ENCODE measurements at regions not wholly inside any gene's neighbourhood (a gene's known extent, or its start where the extent isn't known, plus 50 kb on each side); places are given as distances from the start of the nearest gene placed in this dataset.

- Histone ChIP-seq H3K27ac (no peak overlapping the region), H3K4me3 (no peak overlapping the region), H3K36me3 (replicated peaks in 1 of 2) (no peaks in the 10 kb centered on the region), H3K4me1 (replicated peaks in 1 of 2) (no peaks in the 10 kb centered on the region), H3K9me3 (replicated peaks in 1 of 3) (no peaks in the 10 kb centered on the region), H3K27me3 (no peaks in the 10 kb centered on the region)
- 86 to 95% (median 86%) methylated on average over 2 of the region's 2 CpGs for WGBS, 4 donors
- intact Hi-C loops (cut with DNase I) = no loop called here
- TF ChIP-seq, protein P1, sequence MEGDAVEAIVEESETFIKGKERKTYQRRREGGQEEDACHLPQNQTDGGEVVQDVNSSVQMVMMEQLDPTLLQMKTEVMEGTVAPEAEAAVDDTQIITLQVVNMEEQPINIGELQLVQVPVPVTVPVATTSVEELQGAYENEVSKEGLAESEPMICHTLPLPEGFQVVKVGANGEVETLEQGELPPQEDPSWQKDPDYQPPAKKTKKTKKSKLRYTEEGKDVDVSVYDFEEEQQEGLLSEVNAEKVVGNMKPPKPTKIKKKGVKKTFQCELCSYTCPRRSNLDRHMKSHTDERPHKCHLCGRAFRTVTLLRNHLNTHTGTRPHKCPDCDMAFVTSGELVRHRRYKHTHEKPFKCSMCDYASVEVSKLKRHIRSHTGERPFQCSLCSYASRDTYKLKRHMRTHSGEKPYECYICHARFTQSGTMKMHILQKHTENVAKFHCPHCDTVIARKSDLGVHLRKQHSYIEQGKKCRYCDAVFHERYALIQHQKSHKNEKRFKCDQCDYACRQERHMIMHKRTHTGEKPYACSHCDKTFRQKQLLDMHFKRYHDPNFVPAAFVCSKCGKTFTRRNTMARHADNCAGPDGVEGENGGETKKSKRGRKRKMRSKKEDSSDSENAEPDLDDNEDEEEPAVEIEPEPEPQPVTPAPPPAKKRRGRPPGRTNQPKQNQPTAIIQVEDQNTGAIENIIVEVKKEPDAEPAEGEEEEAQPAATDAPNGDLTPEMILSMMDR (IDR thresholded peaks at IDR 0.05) = no peak
- no peak for TF ChIP-seq POLR2A (IDR thresholded peaks at IDR 0.05)
- DNase-seq = no peak
These were observed 168.3 kb upstream of the STXBP5 start for GRCh38 chr6:147035886-147036285.

DNA sequence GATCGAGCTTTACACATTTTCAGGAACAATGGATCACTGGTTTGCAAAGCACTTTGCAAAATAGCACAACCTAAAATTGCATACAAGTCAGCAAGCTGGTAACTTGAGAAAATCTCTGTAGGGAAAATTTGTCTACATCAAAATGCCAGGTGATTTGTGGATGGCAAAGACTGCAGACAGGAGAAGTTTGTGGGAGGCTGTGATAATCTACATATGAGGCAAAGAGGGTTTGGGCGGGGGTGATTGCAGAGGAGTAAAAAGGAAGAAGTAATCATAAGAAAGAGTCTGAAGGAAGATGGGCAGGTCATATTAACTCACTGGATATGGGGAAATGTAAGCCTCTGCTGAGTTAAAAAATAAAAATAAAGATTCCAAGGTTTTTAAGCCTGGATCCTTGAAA is 166.3 kb upstream of the STXBP5 start:
- Histone ChIP-seq H3K27me3 (no peaks in the 10 kb centered on the region), H3K4me3 (no peak overlapping the region), H3K9me3 (replicated peaks in 1 of 3) (no peaks in the 10 kb centered on the region), H3K4me1 (replicated peaks in 1 of 2) (no peaks in the 10 kb centered on the region), H3K36me3 (replicated peaks in 1 of 2) (no peaks in the 10 kb centered on the region), H3K27ac (no peak overlapping the region)
- TF ChIP-seq, protein P1 (IDR thresholded peaks at IDR 0.05) = no peak
- TF ChIP-seq POLR2A (IDR thresholded peaks at IDR 0.05) = no peak
- intact Hi-C loops (cut with DNase I) = no loop called here
- DNase-seq = no peak
- 80 to 88% (median 83%) methylated on average over 2 of the region's 2 CpGs for WGBS, 4 donors

- no peaks in the 10 kb centered on the region for H3K27me3 ChIP-seq
- no peak overlapping the region for H3K27ac ChIP-seq
- no peaks in the 10 kb centered on the region for H3K9me3 ChIP-seq (replicated peaks in 1 of 3)
- TF ChIP-seq, protein P1 (IDR thresholded peaks at IDR 0.05) = no peak
- TF ChIP-seq POLR2A (IDR thresholded peaks at IDR 0.05) = no peak
- intact Hi-C loops (cut with DNase I) = no loop called here
- WGBS, 4 donors = 79 to 92% (median 87%) methylated on average over 2 of the region's 2 CpGs
- DNase-seq = no peak
- no peaks in the 10 kb centered on the region for H3K36me3 ChIP-seq (replicated peaks in 1 of 2)
- no peaks in the 10 kb centered on the region for H3K4me1 ChIP-seq (replicated peaks in 1 of 2)
- H3K4me3 ChIP-seq = no peak overlapping the region
These were observed 163.9 kb upstream of the STXBP5 start for GRCh38 chr6:147040121-147040910.

DNA sequence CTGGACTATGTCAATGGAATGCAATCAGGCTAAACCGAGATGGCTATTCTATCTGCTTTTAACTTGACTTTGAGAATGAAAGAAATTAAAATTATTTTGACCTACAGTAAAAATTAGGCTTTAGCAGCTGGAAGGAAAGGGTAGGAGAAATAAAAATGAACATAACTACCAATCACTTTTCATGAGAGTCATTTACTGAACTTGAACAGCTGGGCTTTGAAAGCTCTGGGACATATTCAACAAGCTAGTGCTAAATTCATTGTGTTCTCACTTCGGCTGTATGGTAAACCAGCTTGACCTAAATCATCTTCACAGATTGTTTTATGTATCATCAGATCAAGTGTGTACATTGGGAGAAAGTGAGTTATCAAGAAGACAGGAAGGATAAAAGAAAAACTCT is 161.5 kb upstream of the STXBP5 start:
- Histone ChIP-seq H3K9me3 (replicated peaks in 1 of 3) (no peaks in the 10 kb centered on the region), H3K27me3 (no peaks in the 10 kb centered on the region), H3K36me3 (replicated peaks in 1 of 2) (no peaks in the 10 kb centered on the region), H3K27ac (no peak overlapping the region), H3K4me3 (no peak overlapping the region), H3K4me1 (replicated peaks in 1 of 2) (no peaks in the 10 kb centered on the region)
- WGBS, 4 donors = 73 to 82% (median 80%) methylated on average over 2 of the region's 2 CpGs
- intact Hi-C loops (cut with DNase I) = no loop called here
- DNase-seq = no peak
- TF ChIP-seq, protein P1 (IDR thresholded peaks at IDR 0.05) = no peak
- no peak for TF ChIP-seq POLR2A (IDR thresholded peaks at IDR 0.05)
